Esophagus squamous epithelium (tissue), 5 donors: ENCODE measurements at regions not wholly inside any gene's neighbourhood (a gene's known extent, or its start where the extent isn't known, plus 50 kb on each side); places are given as distances from the start of the nearest gene placed in this dataset.
A peak's percentile ranks its signal among the peaks of the same experiment; 100 is the strongest.

Experiments used
- DNase-seq: peaks from one replicate; lab custom pipeline; 2025; lab: John Stamatoyannopoulos, UW
- H3K27ac ChIP-seq, 4 donors: fragments of 200-600 bp; sonication (generic); one replicate each; pipeline ENCODE4 v1.5.1; 2016 to 2019; ENCODE audit warnings: mild to moderate bottlenecking in 1 of 4
- H3K27me3 ChIP-seq, 4 donors: fragments of 200-600 bp; sonication (generic); 1 replicate in 3 of 4; 2 replicates in 1 of 4; pipeline versions ENCODE4 v1.5.1 to v1.6.0; 2017 to 2021; ENCODE audit warnings: antibody characterized with exemption in 1 of 4
- H3K36me3 ChIP-seq, 3 donors: fragments of 200-600 bp; sonication (generic); one replicate each; pipeline ENCODE4 v1.5.1; 2016 to 2019
- H3K4me1 ChIP-seq, 3 donors: fragments of 200-600 bp; sonication (generic); one replicate each; pipeline ENCODE4 v1.5.1; 2017 to 2019
- H3K4me3 ChIP-seq, 4 donors: fragments of 200-600 bp; sonication (generic); 1 replicate in 3 of 4; 2 replicates in 1 of 4; pipeline ENCODE4 v1.5.1; 2016 to 2019; ENCODE audit warnings: mild to moderate bottlenecking in 2 of 4, moderate library complexity in 1 of 4
- H3K9me3 ChIP-seq, 3 donors: fragments of 200-600 bp; sonication (generic); one replicate each; pipeline ENCODE4 v1.5.1; 2016 to 2019
- CTCF ChIP-seq, 6 experiments: fragments of 450-650 bp in 4 of 6; fragments of 200-600 bp in 2 of 6; sonication (generic) in 2 of 6; IDR thresholded peaks; one replicate each; pipeline ENCODE4 v1.5.1; 2016 to 2019; ENCODE audit warnings: antibody characterized with exemption in 6 of 6, mild to moderate bottlenecking in 4 of 6, moderate library complexity in 4 of 6
- POLR2A ChIP-seq, 4 donors: fragments of 450-650 bp; IDR thresholded peaks; one replicate each; pipeline ENCODE4 v1.6.1; 2017; ENCODE audit warnings: antibody characterized with exemption in 4 of 4, mild to moderate bottlenecking in 4 of 4, moderate library complexity in 3 of 4
- WGBS, 2 donors: methylation state at CpG; one replicate each; pipeline ENCODE4 v1.1.5; 2018; 5-methylcytosine and 5-hydroxymethylcytosine counted together
- intact Hi-C: fragments of 100-400 bp; cut with DNase I; formaldehyde crosslinking; loops from one replicate; pipeline ENCODE4 v1.15.0; 2022
- donor health status: DM: yes; HTN: yes; CAD: no.

- Histone ChIP-seq H3K4me3 (no peak overlapping the region), H3K27me3 (no peaks in the 10 kb centered on the region), H3K4me1 (peaks cover 0 to 13% (median 0%) of the 10 kb centered on the region in 3 donors), H3K9me3 (no peaks in the 10 kb centered on the region), H3K36me3 (no peaks in the 10 kb centered on the region), H3K27ac (no peak overlapping the region)
- intact Hi-C loops, result no loop called here
- no peak for DNase-seq
- TF ChIP-seq POLR2A (IDR thresholded peaks at IDR 0.05) (no peak), CTCF (IDR thresholded peaks at IDR 0.05) (no peak)
- 77 to 85% methylated on average over 5 to 6 of the region's 6 CpGs for WGBS, 2 donors
Measured at GRCh38 chr2:60058781-60059180, 494.7 kb downstream of the BCL11A start.

GRCh38 chr2:60054571-60055340 is 498.7 kb downstream of the BCL11A start:
- intact Hi-C loops, result no loop called here
- H3K27ac ChIP-seq, result peak overlapping the region in 1 of 4 donors; percentile 64
- H3K36me3 ChIP-seq, result no peaks in the 10 kb centered on the region
- no peaks in the 10 kb centered on the region for H3K9me3 ChIP-seq
- no peaks in the 10 kb centered on the region for H3K27me3 ChIP-seq
- TF ChIP-seq POLR2A (IDR thresholded peaks at IDR 0.05) (no peak), CTCF (IDR thresholded peaks at IDR 0.05) (no peak)
- H3K4me1 ChIP-seq, result peaks cover 0 to 28% (median 4%) of the 10 kb centered on the region in 3 donors
- WGBS, 2 donors, result 51 to 68% methylated on average over 5 to 6 of the region's 6 CpGs
- DNase-seq, result no peak
- H3K4me3 ChIP-seq, result no peak overlapping the region

- H3K4me3 ChIP-seq, result no peak overlapping the region
- 34 to 48% methylated on average over 4 of the region's 4 CpGs for WGBS, 2 donors
- no peaks in the 10 kb centered on the region for H3K9me3 ChIP-seq
- H3K36me3 ChIP-seq, result no peaks in the 10 kb centered on the region
- peaks cover 0 to 28% (median 4%) of the 10 kb centered on the region in 3 donors for H3K4me1 ChIP-seq
- no peaks in the 10 kb centered on the region for H3K27me3 ChIP-seq
- peak overlapping the region in 3 of 4 donors; percentile 36 to 64 (median 43) for H3K27ac ChIP-seq
- intact Hi-C loops, result no loop called here
- no peak for TF ChIP-seq POLR2A (IDR thresholded peaks at IDR 0.05)
- TF ChIP-seq CTCF (IDR thresholded peaks at IDR 0.05), result peak in 2 of 6 experiments; percentile 8 to 17
- DNase-seq, result no peak
Measured at GRCh38 chr2:60053791-60054190, 499.7 kb downstream of the BCL11A start.

- Histone ChIP-seq H3K27me3 (no peaks in the 10 kb centered on the region), H3K27ac (peak overlapping the region in 1 of 4 donors; percentile 64), H3K4me3 (no peak overlapping the region), H3K36me3 (no peaks in the 10 kb centered on the region), H3K4me1 (peaks cover 0 to 33% (median 4%) of the 10 kb centered on the region in 3 donors), H3K9me3 (no peaks in the 10 kb centered on the region)
- TF ChIP-seq CTCF (IDR thresholded peaks at IDR 0.05) (no peak), POLR2A (IDR thresholded peaks at IDR 0.05) (no peak)
- 92 to 98% methylated on average over 3 of the region's 3 CpGs for WGBS, 2 donors
- intact Hi-C loops, result no loop called here
- no peak for DNase-seq
Measured at GRCh38 chr2:60052601-60053000, 500.9 kb downstream of the BCL11A start.

GRCh38 chr2:60051991-60052390 is 501.5 kb downstream of the BCL11A start:
- Histone ChIP-seq H3K4me1 (peaks cover 0 to 34% (median 4%) of the 10 kb centered on the region in 3 donors), H3K27ac (no peak overlapping the region), H3K27me3 (no peaks in the 10 kb centered on the region), H3K36me3 (no peaks in the 10 kb centered on the region), H3K9me3 (no peaks in the 10 kb centered on the region), H3K4me3 (no peak overlapping the region)
- no peak for TF ChIP-seq POLR2A (IDR thresholded peaks at IDR 0.05)
- no peak for TF ChIP-seq CTCF (IDR thresholded peaks at IDR 0.05)
- WGBS, 2 donors, result 87 to 98% methylated on average over 3 to 4 of the region's 4 CpGs
- DNase-seq, result no peak
- intact Hi-C loops, result no loop called here
